HG02938 (cell line): ENCODE measurements at regions not wholly inside any gene's neighbourhood (a gene's known extent, or its start where the extent isn't known, plus 50 kb on each side); places are given as distances from the start of the nearest gene placed in this dataset.

Experiments
- ATAC-seq: cut with Tn5 transposase; IDR thresholded peaks from one replicate; pipeline ENCODE4 v1.9.1; 2021; ENCODE audit warnings: mild to moderate bottlenecking, moderate library complexity; ENCODE audit not compliant: unreplicated experiment

DNA sequence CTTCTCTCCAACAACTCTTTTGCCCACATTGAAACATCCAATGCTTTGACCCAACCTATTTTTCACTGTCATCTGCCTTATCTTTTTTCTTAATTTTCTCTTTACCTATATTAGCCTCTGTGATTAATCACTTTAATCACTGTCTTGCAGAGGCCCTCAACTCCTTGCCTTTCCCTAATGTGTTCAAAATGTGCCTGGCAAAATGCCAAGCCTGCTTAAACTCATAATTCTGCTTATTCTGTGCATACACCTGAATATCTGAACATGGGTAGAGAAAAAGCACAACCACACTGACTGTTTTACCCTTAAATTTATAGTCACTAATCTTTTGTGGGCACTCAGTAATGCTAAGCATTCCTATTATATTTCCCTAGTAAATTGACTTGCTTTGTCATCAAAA is 63.0 kb upstream of the GALNT13 start:
- ATAC-seq, result no peak

DNA sequence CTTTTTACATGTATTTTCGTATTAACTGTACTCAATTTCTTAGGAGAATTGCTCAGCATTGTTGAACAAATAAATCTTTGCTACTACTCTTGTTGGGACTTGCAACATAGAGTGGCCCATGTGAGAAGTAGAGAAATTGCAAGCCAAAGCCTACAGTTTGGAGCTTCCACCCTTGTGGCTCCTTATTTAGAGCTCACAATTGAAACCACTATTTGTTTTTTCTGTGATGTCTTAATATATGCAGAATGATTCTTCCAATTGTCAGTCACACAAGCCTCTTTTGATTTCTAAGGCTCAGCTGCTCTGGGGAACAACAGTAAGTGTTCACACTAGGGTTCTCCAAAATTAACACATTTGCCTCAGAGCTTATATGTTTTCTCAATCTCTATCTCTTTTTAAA is 60.2 kb upstream of the GALNT13 start:
- ATAC-seq, result no peak

DNA sequence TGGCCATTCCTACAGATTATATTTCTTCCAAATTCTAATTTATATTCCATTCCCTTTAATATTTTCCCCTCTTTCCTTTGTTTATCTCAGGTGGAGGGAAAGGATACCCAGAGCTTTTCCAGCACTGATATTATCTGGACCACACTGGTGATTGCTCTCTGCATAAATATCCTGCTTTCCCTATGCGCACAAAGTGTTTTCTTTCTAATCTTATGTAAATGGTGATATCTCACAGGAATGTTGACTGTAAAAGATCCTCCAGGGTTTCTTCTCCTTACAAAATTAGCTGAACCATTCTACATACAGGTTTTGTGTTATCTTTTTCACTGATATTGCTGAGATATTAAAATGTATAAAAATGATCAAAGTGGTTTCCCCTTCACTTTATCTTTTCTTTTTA is 59.1 kb upstream of the GALNT13 start:
- no peak for ATAC-seq

DNA sequence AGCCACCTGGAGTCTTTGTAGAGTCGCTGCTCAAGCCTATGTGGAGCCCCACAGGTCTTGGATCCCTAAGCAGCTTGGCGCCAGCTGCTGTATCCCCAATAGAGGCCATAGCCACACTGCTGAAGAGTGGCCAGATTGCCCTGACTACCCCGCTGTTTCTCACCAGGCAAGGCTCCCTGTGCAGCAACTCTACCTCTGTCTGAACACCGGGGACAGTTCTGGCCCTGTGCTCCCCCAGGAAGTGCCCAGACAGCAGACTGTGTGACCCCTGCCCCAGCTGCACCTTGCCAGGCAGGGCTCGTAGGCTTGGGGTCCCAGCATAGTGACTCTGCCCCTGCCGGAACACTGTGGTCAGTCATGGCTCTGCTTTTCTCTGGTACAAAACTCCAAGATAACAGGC is 53.5 kb upstream of the GALNT13 start:
- ATAC-seq, result no peak

- no peak for ATAC-seq
These were observed 52.6 kb upstream of the GALNT13 start for GRCh38 chr2:153819074-153819473.

DNA sequence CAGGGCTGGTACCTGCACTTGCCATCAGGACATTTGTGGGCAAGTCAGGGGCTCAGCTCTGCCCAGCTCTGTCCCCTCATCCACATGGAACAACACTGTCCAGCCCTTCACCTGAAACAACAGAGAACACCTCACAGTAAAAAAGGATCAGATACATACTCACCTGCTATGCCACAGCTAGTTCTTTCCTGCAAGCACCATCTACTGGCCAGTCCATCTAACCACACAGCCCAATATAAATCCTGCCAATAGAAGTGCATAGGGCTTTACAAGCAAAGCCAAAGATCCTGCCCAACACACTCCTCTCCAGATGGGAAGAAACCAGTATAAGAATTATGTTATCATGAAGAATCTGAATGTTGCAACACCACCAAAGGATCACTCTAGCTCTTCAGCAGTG is 52.2 kb upstream of the GALNT13 start:
- ATAC-seq, result no peak
